Neutrophil (primary cell): ENCODE measurements at regions not wholly inside any gene's neighbourhood (a gene's known extent, or its start where the extent isn't known, plus 50 kb on each side); places are given as distances from the start of the nearest gene placed in this dataset.
"Not testable (repeated sequence)": the region's sequence is repeated elsewhere in the genome, so short reads cannot be mapped to it uniquely, and the experiment has no call there.

Source experiments
- H3K27ac ChIP-seq: fragments of 200-600 bp; sonication (generic); 2 replicates; pipeline ENCODE4 v1.5.1; 2016; ENCODE audit warnings: mild to moderate bottlenecking, moderate library complexity
- H3K27me3 ChIP-seq: fragments of 200-600 bp; sonication (generic); 2 replicates; pipeline ENCODE4 v1.6.0; 2016; ENCODE audit warnings: mild to moderate bottlenecking
- H3K36me3 ChIP-seq: fragments of 200-600 bp; sonication (generic); 2 replicates; pipeline ENCODE4 v1.5.1; 2017
- H3K4me1 ChIP-seq, 2 experiments: fragments of 200-600 bp in 1 of 2; sonication (generic) in 1 of 2; 1 replicate in 1 of 2; 2 replicates in 1 of 2; pipeline versions ENCODE4 v1.5.1 to v1.6.1; 2013 to 2016; ENCODE audit warnings: low read depth in 1 of 2, low read length in 1 of 2, mild to moderate bottlenecking in 1 of 2, moderate library complexity in 1 of 2; ENCODE audit not compliant: control insufficient read depth in 1 of 2, insufficient read depth in 1 of 2
- H3K4me3 ChIP-seq, 2 experiments: fragments of 200-600 bp in 1 of 2; sonication (generic) in 1 of 2; 1 replicate in 1 of 2; 2 replicates in 1 of 2; pipeline ENCODE4 v1.5.1; 2013 to 2016; ENCODE audit warnings: low read depth in 1 of 2, low read length in 1 of 2, mild to moderate bottlenecking in 1 of 2, moderate library complexity in 1 of 2
- H3K9me3 ChIP-seq: fragments of 200-600 bp; sonication (generic); 2 replicates; pipeline ENCODE4 v1.5.1; 2016
- TF ChIP-seq, protein P1 (sequence below): fragments of 200-600 bp; sonication (generic); IDR thresholded peaks from 2 replicates; pipeline ENCODE4 v1.5.1; 2016; ENCODE audit warnings: antibody characterized with exemption

- no peaks in the 10 kb centered on the region for H3K9me3 ChIP-seq
- no peak overlapping the region for H3K27ac ChIP-seq
- TF ChIP-seq, protein P1, sequence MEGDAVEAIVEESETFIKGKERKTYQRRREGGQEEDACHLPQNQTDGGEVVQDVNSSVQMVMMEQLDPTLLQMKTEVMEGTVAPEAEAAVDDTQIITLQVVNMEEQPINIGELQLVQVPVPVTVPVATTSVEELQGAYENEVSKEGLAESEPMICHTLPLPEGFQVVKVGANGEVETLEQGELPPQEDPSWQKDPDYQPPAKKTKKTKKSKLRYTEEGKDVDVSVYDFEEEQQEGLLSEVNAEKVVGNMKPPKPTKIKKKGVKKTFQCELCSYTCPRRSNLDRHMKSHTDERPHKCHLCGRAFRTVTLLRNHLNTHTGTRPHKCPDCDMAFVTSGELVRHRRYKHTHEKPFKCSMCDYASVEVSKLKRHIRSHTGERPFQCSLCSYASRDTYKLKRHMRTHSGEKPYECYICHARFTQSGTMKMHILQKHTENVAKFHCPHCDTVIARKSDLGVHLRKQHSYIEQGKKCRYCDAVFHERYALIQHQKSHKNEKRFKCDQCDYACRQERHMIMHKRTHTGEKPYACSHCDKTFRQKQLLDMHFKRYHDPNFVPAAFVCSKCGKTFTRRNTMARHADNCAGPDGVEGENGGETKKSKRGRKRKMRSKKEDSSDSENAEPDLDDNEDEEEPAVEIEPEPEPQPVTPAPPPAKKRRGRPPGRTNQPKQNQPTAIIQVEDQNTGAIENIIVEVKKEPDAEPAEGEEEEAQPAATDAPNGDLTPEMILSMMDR, result no peak
- H3K36me3 ChIP-seq, result no peaks in the 10 kb centered on the region
- H3K27me3 ChIP-seq, result no peaks in the 10 kb centered on the region
- H3K4me3 ChIP-seq, result no peak overlapping the region
- H3K4me1 ChIP-seq, result peaks cover 23 to 30% of the 10 kb centered on the region in 2 experiments
Observed at GRCh38 chrX:13485167-13485566, 84.2 kb upstream of the EGFL6 start.

DNA sequence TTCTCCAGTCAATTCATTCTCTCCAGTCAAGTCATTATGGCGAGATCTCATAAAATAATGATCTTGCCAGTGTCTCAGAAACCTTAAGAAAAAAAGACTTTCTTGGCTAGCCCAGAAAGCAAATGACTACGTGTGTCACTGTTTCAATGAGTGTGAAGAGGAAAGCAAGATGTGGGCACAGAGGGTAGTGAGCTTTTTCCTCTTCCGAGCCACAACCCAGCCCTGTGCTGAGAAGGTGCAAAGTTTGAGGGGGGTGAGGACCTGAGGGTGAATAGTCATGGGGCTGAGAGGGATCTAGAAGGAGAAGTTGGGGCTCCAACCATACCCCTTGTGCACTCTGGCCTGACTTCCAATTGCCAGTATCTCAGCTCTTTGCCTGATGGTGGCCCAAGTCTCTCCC is 85.6 kb upstream of the EGFL6 start:
- Histone ChIP-seq H3K27ac (no peak overlapping the region), H3K9me3 (no peaks in the 10 kb centered on the region), H3K36me3 (no peaks in the 10 kb centered on the region), H3K4me1 (peaks cover 14 to 16% of the 10 kb centered on the region in 2 experiments), H3K4me3 (no peak overlapping the region), H3K27me3 (no peaks in the 10 kb centered on the region)
- TF ChIP-seq, protein P1, result no peak

DNA sequence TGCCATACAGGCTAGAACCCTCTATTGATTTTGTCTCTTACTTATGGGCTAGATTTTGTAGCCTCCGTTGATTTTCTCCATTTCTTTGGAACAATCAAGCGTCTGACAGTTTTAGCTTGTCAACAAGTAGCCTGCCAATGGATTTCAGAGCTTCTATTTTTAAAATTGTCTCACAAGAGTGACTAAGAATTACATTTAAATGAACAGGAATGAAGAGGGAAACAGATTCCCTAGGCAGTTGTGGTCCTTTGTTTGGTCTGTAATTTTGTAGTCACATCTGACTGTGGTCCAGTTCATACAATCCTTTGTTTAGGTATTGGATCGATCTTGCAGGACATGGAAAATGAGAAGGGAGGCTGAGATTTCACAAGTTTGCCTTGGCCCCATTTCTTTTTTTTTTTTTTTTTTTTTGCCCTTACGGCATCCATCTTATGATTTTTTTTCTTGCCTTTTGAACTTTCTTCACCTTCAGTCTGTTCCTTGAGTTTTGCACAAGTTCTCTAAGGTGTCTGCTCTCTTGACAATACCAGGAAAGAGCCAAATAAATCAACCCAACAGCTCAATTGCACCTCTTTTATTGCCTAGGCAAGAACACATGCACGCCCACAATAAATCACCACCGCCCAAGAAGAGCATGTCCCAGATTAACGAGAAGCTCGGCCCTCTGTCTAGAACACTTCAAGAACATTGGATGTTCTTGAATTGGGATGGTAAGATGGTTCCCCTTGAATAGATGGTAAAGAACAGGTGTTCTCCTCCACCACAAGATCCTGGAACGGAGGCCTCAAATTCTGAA is 86.5 kb upstream of the EGFL6 start:
- no peaks in the 10 kb centered on the region for H3K9me3 ChIP-seq
- H3K4me1 ChIP-seq, result peaks cover 7 to 8% of the 10 kb centered on the region in 2 experiments
- no peak overlapping the region for H3K27ac ChIP-seq
- no peaks in the 10 kb centered on the region for H3K27me3 ChIP-seq
- TF ChIP-seq, protein P1, result no peak
- no peak overlapping the region for H3K4me3 ChIP-seq
- H3K36me3 ChIP-seq, result no peaks in the 10 kb centered on the region

DNA sequence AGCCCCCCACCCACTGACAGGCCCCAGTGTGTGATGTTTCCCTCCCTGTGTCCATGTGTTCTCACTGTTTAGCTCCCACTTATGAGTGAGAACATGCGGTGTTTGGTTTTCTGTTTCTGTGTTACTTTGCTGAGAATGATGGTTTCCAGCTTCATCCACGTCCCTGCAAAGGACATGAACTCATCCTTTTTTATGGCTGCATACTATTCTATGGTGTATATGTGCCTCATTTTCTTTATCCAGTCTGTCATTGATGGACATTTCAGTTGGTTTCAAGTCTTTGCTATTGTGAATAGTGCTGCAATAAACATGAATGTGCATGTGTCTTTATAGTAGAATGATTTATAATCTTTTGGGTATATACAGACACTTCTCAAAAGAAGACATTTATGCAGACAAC is 88.6 kb upstream of the EGFL6 start:
- H3K36me3 ChIP-seq, H3K4me1 ChIP-seq, H3K9me3 ChIP-seq, H3K4me3 ChIP-seq, H3K27ac ChIP-seq, H3K27me3 ChIP-seq: not testable (repeated sequence)

GRCh38 chrX:13479452-13479813 is 90.0 kb upstream of the EGFL6 start:
- Histone ChIP-seq H3K4me3 (no peak overlapping the region), H3K27me3 (no peaks in the 10 kb centered on the region), H3K4me1 (no peaks in the 10 kb centered on the region), H3K36me3 (no peaks in the 10 kb centered on the region), H3K9me3 (no peaks in the 10 kb centered on the region), H3K27ac (no peak overlapping the region)
- TF ChIP-seq, protein P1, result no peak

DNA sequence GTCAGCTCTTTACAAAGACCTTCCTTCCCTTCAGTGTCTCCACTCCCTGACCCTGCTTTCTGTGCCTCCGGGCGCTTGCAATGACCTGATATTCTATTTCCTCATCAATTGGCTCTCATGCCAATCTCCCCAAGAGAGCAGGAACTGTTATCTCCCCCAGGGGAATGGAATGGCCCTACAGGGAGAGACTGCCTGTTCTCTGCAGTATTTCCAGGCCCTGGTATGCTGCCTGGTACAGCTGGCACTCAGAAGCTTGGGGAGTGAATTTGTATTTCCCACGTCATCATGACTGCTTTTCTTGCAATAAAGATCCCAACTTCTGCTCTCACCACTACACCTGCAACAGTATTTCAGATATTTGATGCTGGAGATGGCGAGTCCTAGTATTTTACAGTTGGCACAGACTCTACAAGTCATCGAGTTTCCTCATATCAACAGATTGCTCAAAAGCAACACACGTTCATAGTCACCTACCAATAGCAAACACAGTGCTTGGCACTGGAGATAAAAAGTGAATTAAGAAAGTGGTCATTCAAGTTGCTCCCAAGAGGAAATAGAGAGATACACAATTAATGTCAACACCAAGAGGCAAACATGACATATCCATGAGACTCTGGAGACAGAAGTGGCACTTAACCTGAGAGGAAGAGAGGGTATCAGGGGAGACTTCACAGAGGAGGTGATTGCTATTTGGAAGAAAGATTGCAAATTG is 90.5 kb upstream of the EGFL6 start:
- H3K4me1 ChIP-seq, result no peaks in the 10 kb centered on the region
- no peaks in the 10 kb centered on the region for H3K27me3 ChIP-seq
- H3K9me3 ChIP-seq, result no peaks in the 10 kb centered on the region
- no peaks in the 10 kb centered on the region for H3K36me3 ChIP-seq
- no peak overlapping the region for H3K4me3 ChIP-seq
- TF ChIP-seq, protein P1, result no peak
- H3K27ac ChIP-seq, result no peak overlapping the region
